Jurkat, Clone E6-1 (cell line): ENCODE measurements at regions not wholly inside any gene's neighbourhood (a gene's known extent, or its start where the extent isn't known, plus 50 kb on each side); places are given as distances from the start of the nearest gene placed in this dataset.

Source experiments
- DNase-seq: peaks from one replicate; pipeline ENCODE4 v3.0.0-alpha.2; 2011; ENCODE audit warnings: low read depth, low spot score
- H3K4me3 ChIP-seq: 2 replicates; pipeline ENCODE4 v1.5.1; 2011; ENCODE audit warnings: mild to moderate bottlenecking, low read length, control low read depth, moderate library complexity

DNA sequence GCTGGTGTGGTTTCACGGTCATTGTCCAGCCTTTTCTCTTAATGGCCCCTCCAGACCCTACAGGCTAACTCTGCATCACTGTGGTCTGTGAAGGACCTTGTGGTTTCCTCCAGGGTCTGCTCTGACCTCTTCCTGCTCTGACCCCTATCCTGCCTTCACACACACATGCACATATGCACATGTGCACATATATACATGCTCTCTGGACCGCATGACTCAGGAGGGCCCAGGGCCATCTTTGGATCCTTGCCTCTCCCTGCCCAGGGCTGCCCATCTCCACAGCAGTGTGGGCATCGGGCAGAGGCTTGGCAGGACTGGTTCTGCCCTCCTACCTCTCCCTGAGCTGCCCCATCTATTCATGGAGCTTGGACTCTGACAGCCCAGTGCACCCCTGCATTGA is 510.9 kb downstream of the PTPRU start:
- DNase-seq: no peak
- H3K4me3 ChIP-seq: no peak overlapping the region

GRCh38 chr1:29746076-29746665 is 509.8 kb downstream of the PTPRU start:
- no peak for DNase-seq
- H3K4me3 ChIP-seq: no peak overlapping the region

DNA sequence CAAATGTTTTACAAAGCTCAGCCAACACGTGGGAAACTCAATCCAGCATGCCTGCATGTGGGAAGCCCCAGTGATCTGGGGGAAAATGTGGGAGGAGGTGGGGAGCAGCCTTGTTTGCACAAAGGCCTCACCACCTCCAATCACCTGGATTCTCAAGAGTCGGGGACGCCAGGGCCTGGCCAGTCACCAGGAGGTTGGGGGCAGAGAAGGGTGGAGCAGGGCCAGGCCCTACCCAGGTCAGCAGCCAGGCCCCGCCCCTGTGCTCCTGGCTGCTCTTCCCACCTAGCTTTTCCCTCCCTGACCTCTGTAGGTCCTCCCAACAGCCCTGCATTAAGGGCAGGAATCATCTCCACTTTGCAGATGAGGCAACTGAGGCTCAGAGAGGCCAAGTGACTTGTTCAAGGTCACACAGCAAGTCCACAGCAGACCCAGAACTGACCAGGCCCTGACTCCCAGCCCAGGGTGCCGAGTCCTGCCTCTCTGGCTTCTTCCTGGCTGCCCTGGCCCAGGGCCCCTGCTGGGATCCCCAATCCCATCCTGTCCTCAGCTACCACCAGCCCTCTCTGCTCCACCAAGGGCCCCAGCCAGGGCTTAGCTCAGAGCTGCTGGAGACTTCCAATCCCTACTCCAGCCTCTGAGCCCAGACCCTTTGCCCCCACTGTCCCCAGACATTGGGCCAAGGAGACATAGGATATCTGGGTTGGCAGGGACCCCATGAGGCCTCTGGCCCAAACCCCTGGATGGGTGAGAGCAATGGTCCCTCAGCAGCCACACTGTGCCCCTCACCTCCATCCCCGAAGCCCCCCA is 508.6 kb downstream of the PTPRU start:
- no peak for DNase-seq
- no peak overlapping the region for H3K4me3 ChIP-seq

- no peak for DNase-seq
- H3K4me3 ChIP-seq: no peak overlapping the region
These were observed 507.6 kb downstream of the PTPRU start for GRCh38 chr1:29743931-29744330.

DNA sequence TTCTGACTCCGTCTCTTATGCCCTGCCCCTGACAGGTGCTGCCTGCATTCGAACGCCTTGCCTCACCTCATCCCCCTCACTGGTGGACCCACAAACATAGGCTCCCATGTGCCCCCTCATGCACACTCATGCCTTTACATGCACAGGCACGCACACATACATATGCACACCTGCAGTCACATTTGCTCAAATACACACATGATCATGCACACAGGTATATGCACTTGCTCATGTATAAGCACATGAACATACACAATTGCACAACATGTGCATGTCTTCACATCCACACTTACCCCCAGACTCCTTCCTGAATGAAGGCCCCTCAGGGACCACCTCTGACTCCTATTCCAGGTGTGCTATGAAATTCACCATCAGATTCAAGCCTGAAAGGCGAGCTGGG is 506.9 kb downstream of the PTPRU start:
- no peak for DNase-seq
- no peak overlapping the region for H3K4me3 ChIP-seq

- no peak overlapping the region for H3K4me3 ChIP-seq
- DNase-seq: no peak
These were observed 502.9 kb downstream of the PTPRU start for GRCh38 chr1:29739176-29739575.

DNA sequence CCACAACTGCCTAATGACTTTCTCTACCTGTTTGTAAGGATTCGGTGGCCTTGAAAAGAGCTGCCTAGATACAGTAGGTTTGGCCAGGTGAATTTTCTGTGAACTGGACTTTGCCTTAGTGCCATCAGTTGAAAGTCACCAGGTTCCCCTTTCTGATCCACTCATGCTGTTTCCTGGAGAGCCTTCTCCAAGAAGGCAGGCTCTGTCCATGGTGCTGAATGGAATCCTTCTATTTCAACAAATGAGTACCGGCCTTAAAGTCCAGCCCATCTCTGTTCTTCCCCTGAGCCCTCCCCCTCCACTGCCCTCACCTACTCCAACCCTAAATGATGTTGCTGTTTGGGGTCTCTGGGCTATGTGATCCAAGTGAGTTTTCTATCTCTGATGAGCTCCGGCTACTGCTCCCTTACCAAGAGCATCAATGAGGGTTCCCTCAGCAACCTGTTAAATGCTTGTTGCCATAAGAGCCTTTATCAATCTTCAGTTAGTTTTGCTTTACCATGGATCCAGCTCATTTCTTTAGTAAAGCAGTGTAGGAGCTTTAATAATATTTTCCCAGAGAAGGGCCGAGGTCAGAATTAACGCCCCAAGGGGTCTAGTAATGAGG is 500.4 kb downstream of the PTPRU start:
- DNase-seq: peak; percentile 45
- H3K4me3 ChIP-seq: no peak overlapping the region

DNA sequence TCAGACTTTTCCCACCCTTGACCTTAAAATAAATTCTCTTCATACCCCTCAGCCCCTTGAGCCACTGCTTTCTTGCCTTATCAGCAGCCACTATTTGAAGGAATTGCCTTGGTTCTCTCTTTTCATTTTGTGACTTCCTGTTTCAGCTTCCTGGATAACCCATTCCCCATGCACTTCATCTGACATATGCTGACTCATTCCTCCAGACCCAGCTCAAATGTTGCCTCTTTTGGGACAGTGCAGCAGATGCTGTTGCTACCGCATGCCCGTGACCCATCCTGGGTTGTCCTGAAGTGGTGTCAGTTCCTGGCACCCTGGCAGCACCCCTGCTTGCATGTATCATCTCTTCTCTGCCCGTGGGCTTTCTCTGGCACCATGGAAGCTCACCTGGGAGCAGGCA is 496.1 kb downstream of the PTPRU start:
- no peak for DNase-seq

DNA sequence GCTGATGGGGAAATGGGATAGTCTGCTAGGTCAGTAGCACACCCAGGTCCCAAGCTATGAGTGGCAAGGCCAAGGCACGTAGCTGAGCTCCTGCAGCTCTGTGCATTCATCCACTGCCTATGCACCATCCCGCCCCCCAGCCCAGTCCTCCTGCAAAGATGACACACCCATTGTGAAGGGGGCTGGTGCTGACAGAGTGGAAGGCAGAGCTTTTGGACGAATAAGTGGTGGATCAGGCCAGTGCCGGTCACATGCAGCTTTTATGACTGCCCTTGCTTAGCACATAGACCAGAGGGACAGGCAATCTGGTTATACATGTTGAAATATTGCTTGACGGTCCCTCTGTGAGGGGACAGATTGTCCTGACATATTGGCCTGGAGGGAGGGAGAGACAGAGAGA is 494.3 kb downstream of the PTPRU start:
- no peak for DNase-seq
- H3K4me3 ChIP-seq: no peak overlapping the region

More for the DNA sequence above, 496.1 kb downstream of the PTPRU start:
- no peak overlapping the region for H3K4me3 ChIP-seq

GRCh38 chr1:29729281-29729680 is 493.0 kb downstream of the PTPRU start:
- no peak overlapping the region for H3K4me3 ChIP-seq
- DNase-seq: no peak

DNA sequence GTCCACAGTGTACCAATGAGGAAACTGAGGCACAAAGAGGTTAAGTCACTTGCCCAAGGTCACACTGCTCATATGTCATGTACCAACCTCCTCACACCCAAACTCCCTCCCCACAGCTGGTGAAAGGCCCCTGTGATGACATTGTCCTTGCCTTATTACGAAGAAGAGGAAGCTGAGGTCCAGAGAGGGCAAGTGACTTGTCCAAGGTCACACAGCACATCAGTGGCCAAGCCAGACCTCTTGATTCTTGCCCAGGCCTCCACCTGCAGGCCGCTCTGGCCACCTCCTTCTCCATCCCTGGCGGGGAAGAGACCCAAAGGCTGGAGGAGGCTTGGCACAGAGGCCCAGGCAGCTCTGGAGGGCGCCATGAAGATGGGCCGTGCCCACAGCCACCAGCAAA is 492.4 kb downstream of the PTPRU start:
- no peak for DNase-seq
- H3K4me3 ChIP-seq: no peak overlapping the region

DNA sequence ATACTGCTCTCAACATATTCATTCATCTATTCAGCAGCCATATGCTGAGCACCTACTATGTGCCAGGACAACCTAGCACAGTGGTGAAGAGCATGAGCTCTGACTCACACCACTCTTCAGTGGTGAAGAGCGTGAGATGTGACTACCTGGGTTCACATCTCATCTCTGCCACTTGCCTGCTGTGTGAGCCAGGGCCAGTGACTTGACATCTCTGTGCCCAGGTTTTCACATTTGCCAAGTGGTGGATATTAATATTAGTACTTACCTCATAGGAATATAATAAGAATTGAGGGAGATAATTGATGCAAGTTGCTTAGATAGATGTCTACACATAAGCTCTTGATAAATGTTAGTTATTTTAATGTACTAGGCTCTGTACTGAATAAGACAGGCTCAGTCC is 488.9 kb downstream of the PTPRU start:
- no peak overlapping the region for H3K4me3 ChIP-seq
- DNase-seq: no peak

GRCh38 chr1:29722598-29722997 is 486.3 kb downstream of the PTPRU start:
- no peak for DNase-seq

GRCh38 chr1:29719253-29719652 is 482.9 kb downstream of the PTPRU start:
- no peak overlapping the region for H3K4me3 ChIP-seq
- no peak for DNase-seq

More at GRCh38 chr1:29722598-29722997, 486.3 kb downstream of the PTPRU start:
- H3K4me3 ChIP-seq: no peak overlapping the region

GRCh38 chr1:29718791-29719190 is 482.5 kb downstream of the PTPRU start:
- no peak for DNase-seq
- H3K4me3 ChIP-seq: no peak overlapping the region

DNA sequence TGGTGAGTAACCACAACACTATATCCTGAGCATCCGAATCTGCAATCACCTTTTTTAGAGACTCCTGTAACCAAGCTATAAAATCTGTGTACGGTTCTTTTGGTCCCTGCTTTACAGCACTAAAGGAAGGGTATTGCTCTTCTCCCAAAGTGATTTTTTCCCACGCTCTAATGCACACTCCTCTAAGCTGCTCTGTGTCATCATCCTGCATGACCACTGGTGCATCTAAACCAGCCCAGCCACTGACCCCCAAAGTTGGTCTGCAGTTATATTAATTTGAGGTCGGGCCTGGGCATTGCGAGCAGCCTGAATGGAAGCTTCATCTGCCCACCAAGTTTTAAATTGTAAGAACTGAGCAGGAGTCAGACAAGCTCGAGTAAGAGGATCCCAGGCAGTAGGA is 480.0 kb downstream of the PTPRU start:
- H3K4me3 ChIP-seq: no peak overlapping the region
- DNase-seq: no peak

DNA sequence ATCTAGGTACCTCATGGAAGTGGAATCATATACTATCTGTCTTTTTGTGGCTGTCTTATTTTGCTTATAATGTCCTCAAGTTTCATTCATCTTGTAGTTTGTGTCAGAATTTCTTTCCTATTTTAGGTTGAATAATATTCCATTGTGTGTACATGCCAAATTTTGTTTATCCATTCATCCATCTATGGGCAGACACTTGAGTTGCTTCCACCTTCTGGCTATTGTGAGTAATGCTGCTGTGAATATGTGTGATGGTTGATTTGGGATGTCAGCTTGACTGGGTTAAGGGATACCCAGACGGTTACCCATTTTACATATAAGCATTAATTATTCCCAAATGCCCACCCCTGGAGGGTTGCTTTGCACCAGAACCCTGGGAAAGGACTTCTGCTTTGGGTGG is 477.5 kb downstream of the PTPRU start:
- no peak for DNase-seq
- no peak overlapping the region for H3K4me3 ChIP-seq

- DNase-seq: no peak
- H3K4me3 ChIP-seq: no peak overlapping the region
These were observed 476.5 kb downstream of the PTPRU start for GRCh38 chr1:29712801-29713200.

GRCh38 chr1:29712284-29712651 is 475.9 kb downstream of the PTPRU start:
- DNase-seq: no peak
- H3K4me3 ChIP-seq: no peak overlapping the region

- DNase-seq: no peak
- H3K4me3 ChIP-seq: no peak overlapping the region
These were observed 475.4 kb downstream of the PTPRU start for GRCh38 chr1:29711582-29712283.
